T follicular helper cell (primary cell): ENCODE measurements at regions not wholly inside any gene's neighbourhood (a gene's known extent, or its start where the extent isn't known, plus 50 kb on each side); places are given as distances from the start of the nearest gene placed in this dataset.
"Not testable (repeated sequence)": the region's sequence is repeated elsewhere in the genome, so short reads cannot be mapped to it uniquely, and the experiment has no call there.

Experiments
- DNase-seq: peaks from one replicate; pipeline ENCODE4 v3.0.0-alpha.2; 2020; ENCODE audit warnings: low read depth

GRCh38 chr20:53721445-53721963 is 127.9 kb upstream of the ZNF217 start:
- not testable (repeated sequence) for DNase-seq

GRCh38 chr20:53719171-53719803 is 125.6 kb upstream of the ZNF217 start:
- not testable (repeated sequence) for DNase-seq

- no peak for DNase-seq
These were observed 124.7 kb upstream of the ZNF217 start for GRCh38 chr20:53718142-53719021.

- DNase-seq: no peak
These were observed 122.8 kb upstream of the ZNF217 start for GRCh38 chr20:53716395-53716794.

GRCh38 chr20:53714524-53714923 is 120.9 kb upstream of the ZNF217 start:
- DNase-seq: no peak

GRCh38 chr20:53713328-53714056 is 119.9 kb upstream of the ZNF217 start:
- no peak for DNase-seq

- DNase-seq: no peak
These were observed 118.8 kb upstream of the ZNF217 start for GRCh38 chr20:53712212-53712977.

GRCh38 chr20:53711333-53712211 is 117.9 kb upstream of the ZNF217 start:
- no peak for DNase-seq

- DNase-seq: no peak
These were observed 114.7 kb upstream of the ZNF217 start for GRCh38 chr20:53708129-53708968.

GRCh38 chr20:53707371-53708055 is 113.9 kb upstream of the ZNF217 start:
- DNase-seq: no peak

GRCh38 chr20:53706466-53707370 is 113.1 kb upstream of the ZNF217 start:
- DNase-seq: no peak

GRCh38 chr20:53706008-53706465 is 112.4 kb upstream of the ZNF217 start:
- DNase-seq: no peak

GRCh38 chr20:53702617-53703016 is 109.0 kb upstream of the ZNF217 start:
- DNase-seq: no peak

GRCh38 chr20:53699906-53700305 is 106.3 kb upstream of the ZNF217 start:
- no peak for DNase-seq

GRCh38 chr20:53699085-53699674 is 105.5 kb upstream of the ZNF217 start:
- DNase-seq: no peak

- DNase-seq: no peak
These were observed 104.8 kb upstream of the ZNF217 start for GRCh38 chr20:53698371-53698978.
